ENCODE measurements at regions not wholly inside any gene's neighbourhood (a gene's known extent, or its start where the extent isn't known, plus 50 kb on each side); places are given as distances from the start of the nearest gene placed in this dataset.
A peak's percentile ranks its signal among the peaks of the same experiment; 100 is the strongest.

GRCh38 chr2:67721516-67721915 lies 324.4 kb downstream of the ETAA1 start:
- Mint-ChIP-seq H3K27ac (no peak overlapping the region), H3K4me3 (no peak overlapping the region), H3K4me1 (no peaks in the 10 kb centered on the region), H3K9me3 (peaks cover 8 to 9% of the 10 kb centered on the region in 2 donors), H3K27me3 (no peaks in the 10 kb centered on the region), H3K36me3 (no peaks in the 10 kb centered on the region)
- no peak for DNase-seq
- no peak for ATAC-seq (replicated peaks)

GRCh38 chr2:67724261-67724660 lies 327.1 kb downstream of the ETAA1 start:
- Mint-ChIP-seq H3K4me3 (no peak overlapping the region), H3K27ac (no peak overlapping the region), H3K27me3 (no peaks in the 10 kb centered on the region), H3K4me1 (no peaks in the 10 kb centered on the region), H3K9me3 (peaks cover 8 to 9% of the 10 kb centered on the region in 2 donors), H3K36me3 (no peaks in the 10 kb centered on the region)
- DNase-seq (no peak), ATAC-seq (replicated peaks) (no peak)

GRCh38 chr2:67725731-67726130 lies 328.6 kb downstream of the ETAA1 start:
- no peak for ATAC-seq (replicated peaks)
- Mint-ChIP-seq H3K27me3 (no peaks in the 10 kb centered on the region), H3K27ac (no peak overlapping the region), H3K9me3 (peaks cover 6 to 8% of the 10 kb centered on the region in 2 donors), H3K4me1 (no peaks in the 10 kb centered on the region), H3K4me3 (no peak overlapping the region), H3K36me3 (no peaks in the 10 kb centered on the region)
- DNase-seq: no peak

- Mint-ChIP-seq H3K27me3 (no peaks in the 10 kb centered on the region), H3K36me3 (no peaks in the 10 kb centered on the region), H3K4me3 (no peak overlapping the region), H3K9me3 (peaks cover 0 to 2% of the 10 kb centered on the region in 2 donors), H3K4me1 (no peaks in the 10 kb centered on the region), H3K27ac (no peak overlapping the region)
- DNase-seq (no peak), ATAC-seq (replicated peaks) (no peak)
These were observed 329.3 kb downstream of the ETAA1 start for GRCh38 chr2:67726416-67726815.

- DNase-seq: no peak
- no peaks in the 10 kb centered on the region for H3K27me3 Mint-ChIP-seq
- ATAC-seq (replicated peaks): no peak
- no peak overlapping the region for H3K4me3 Mint-ChIP-seq
- H3K36me3 Mint-ChIP-seq: no peaks in the 10 kb centered on the region
- no peaks in the 10 kb centered on the region for H3K4me1 Mint-ChIP-seq
- H3K9me3 Mint-ChIP-seq: no peaks in the 10 kb centered on the region
- H3K27ac Mint-ChIP-seq: no peak overlapping the region
These were observed 330.0 kb downstream of the ETAA1 start for GRCh38 chr2:67727131-67727530.

- Mint-ChIP-seq H3K4me3 (no peak overlapping the region), H3K27me3 (no peaks in the 10 kb centered on the region), H3K4me1 (no peaks in the 10 kb centered on the region), H3K36me3 (no peaks in the 10 kb centered on the region), H3K27ac (no peak overlapping the region), H3K9me3 (no peaks in the 10 kb centered on the region)
- no peak for DNase-seq
- ATAC-seq (replicated peaks): no peak
These were observed 330.5 kb downstream of the ETAA1 start for GRCh38 chr2:67727623-67728022.

- no peak overlapping the region for H3K4me3 Mint-ChIP-seq
- H3K27me3 Mint-ChIP-seq: no peaks in the 10 kb centered on the region
- ATAC-seq (replicated peaks) (no peak), DNase-seq (no peak)
- H3K27ac Mint-ChIP-seq: no peak overlapping the region
- no peaks in the 10 kb centered on the region for H3K36me3 Mint-ChIP-seq
- no peaks in the 10 kb centered on the region for H3K9me3 Mint-ChIP-seq
- no peaks in the 10 kb centered on the region for H3K4me1 Mint-ChIP-seq
These were observed 332.3 kb downstream of the ETAA1 start for GRCh38 chr2:67729474-67729873.

GRCh38 chr2:67733517-67733916 lies 329.3 kb downstream of the C1D start:
- ATAC-seq (replicated peaks) (peak; percentile 54 to 81), DNase-seq (no peak)
- Mint-ChIP-seq H3K4me3 (no peak overlapping the region), H3K9me3 (peaks cover under 1 to 5% of the 10 kb centered on the region in 2 donors), H3K4me1 (no peaks in the 10 kb centered on the region), H3K27me3 (no peaks in the 10 kb centered on the region), H3K27ac (no peak overlapping the region), H3K36me3 (no peaks in the 10 kb centered on the region)

GRCh38 chr2:67752199-67752598 lies 310.6 kb downstream of the C1D start:
- Mint-ChIP-seq H3K27me3 (peaks cover 4 to 12% of the 10 kb centered on the region in 2 donors), H3K4me1 (no peaks in the 10 kb centered on the region), H3K36me3 (no peaks in the 10 kb centered on the region), H3K4me3 (no peak overlapping the region), H3K27ac (no peak overlapping the region), H3K9me3 (no peaks in the 10 kb centered on the region)
- no peak for ATAC-seq (replicated peaks)
- DNase-seq: no peak

GRCh38 chr2:67752969-67753368 lies 309.8 kb downstream of the C1D start:
- Mint-ChIP-seq H3K27me3 (peaks cover 4 to 13% of the 10 kb centered on the region in 2 donors), H3K36me3 (no peaks in the 10 kb centered on the region), H3K4me1 (no peaks in the 10 kb centered on the region), H3K4me3 (no peak overlapping the region), H3K27ac (no peak overlapping the region), H3K9me3 (no peaks in the 10 kb centered on the region)
- ATAC-seq (replicated peaks): no peak
- no peak for DNase-seq

GRCh38 chr2:67755156-67755882 lies 307.5 kb downstream of the C1D start:
- no peaks in the 10 kb centered on the region for H3K36me3 Mint-ChIP-seq
- H3K9me3 Mint-ChIP-seq: no peaks in the 10 kb centered on the region
- no peak overlapping the region for H3K27ac Mint-ChIP-seq
- DNase-seq: no peak
- H3K27me3 Mint-ChIP-seq: peaks cover 4 to 18% of the 10 kb centered on the region in 2 donors
- H3K4me3 Mint-ChIP-seq: no peak overlapping the region
- H3K4me1 Mint-ChIP-seq: no peaks in the 10 kb centered on the region
- no peak for ATAC-seq (replicated peaks)

GRCh38 chr2:67760995-67761394 lies 301.8 kb downstream of the C1D start:
- Mint-ChIP-seq H3K27ac (no peak overlapping the region), H3K36me3 (no peaks in the 10 kb centered on the region), H3K4me1 (no peaks in the 10 kb centered on the region), H3K9me3 (peaks cover 0 to 2% of the 10 kb centered on the region in 2 donors), H3K27me3 (peaks cover 9 to 10% of the 10 kb centered on the region in 2 donors), H3K4me3 (no peak overlapping the region)
- DNase-seq (no peak), ATAC-seq (replicated peaks) (no peak)

- no peaks in the 10 kb centered on the region for H3K36me3 Mint-ChIP-seq
- DNase-seq (no peak), ATAC-seq (replicated peaks) (no peak)
- no peak overlapping the region for H3K27ac Mint-ChIP-seq
- H3K27me3 Mint-ChIP-seq: peaks cover 11 to 25% of the 10 kb centered on the region in 2 donors
- no peaks in the 10 kb centered on the region for H3K9me3 Mint-ChIP-seq
- no peak overlapping the region for H3K4me3 Mint-ChIP-seq
- H3K4me1 Mint-ChIP-seq: no peaks in the 10 kb centered on the region
These were observed 291.4 kb downstream of the C1D start for GRCh38 chr2:67771380-67771779.

- ATAC-seq (replicated peaks): no peak
- no peaks in the 10 kb centered on the region for H3K36me3 Mint-ChIP-seq
These were observed 290.3 kb downstream of the C1D start for GRCh38 chr2:67772216-67773170.

GRCh38 chr2:67773851-67774250 lies 289.0 kb downstream of the C1D start:
- Mint-ChIP-seq H3K27ac (no peak overlapping the region), H3K36me3 (no peaks in the 10 kb centered on the region), H3K27me3 (peaks cover 16 to 22% of the 10 kb centered on the region in 2 donors), H3K4me1 (no peaks in the 10 kb centered on the region), H3K9me3 (no peaks in the 10 kb centered on the region), H3K4me3 (no peak overlapping the region)
- DNase-seq (no peak), ATAC-seq (replicated peaks) (no peak)

More at GRCh38 chr2:67772216-67773170, 290.3 kb downstream of the C1D start:
- no peak for DNase-seq
- Mint-ChIP-seq H3K4me3 (no peak overlapping the region), H3K9me3 (no peaks in the 10 kb centered on the region), H3K27ac (no peak overlapping the region), H3K4me1 (no peaks in the 10 kb centered on the region), H3K27me3 (peaks cover 11 to 19% of the 10 kb centered on the region in 2 donors)

All from stimulated activated naive B cell treated with anti-CD40 and anti-IgM and Interleukin-4, amounts not matched to agents 10 μg/mL and 1 μg/mL and 100 μg/mL, for 72 hours (primary cell).